Peyer's patch (tissue), 4 donors: ENCODE measurements at regions not wholly inside any gene's neighbourhood (a gene's known extent, or its start where the extent isn't known, plus 50 kb on each side); places are given as distances from the start of the nearest gene placed in this dataset.

ENCODE experiments used
- DNase-seq, 3 donors: peaks; one replicate each; pipeline ENCODE4 v3.0.0-alpha.2; 2017 to 2019
- H3K27ac ChIP-seq, 4 donors: fragments of 200-600 bp; sonication (generic); one replicate each; pipeline ENCODE4 v1.5.1; 2016 to 2019
- H3K27me3 ChIP-seq, 2 donors: fragments of 200-600 bp; sonication (generic); one replicate each; pipeline ENCODE4 v1.5.1; 2019
- H3K36me3 ChIP-seq, 3 donors: fragments of 200-600 bp; sonication (generic); one replicate each; pipeline ENCODE4 v1.5.1; 2016 to 2019
- H3K4me1 ChIP-seq, 4 donors: fragments of 200-600 bp; sonication (generic); one replicate each; pipeline ENCODE4 v1.5.1; 2016 to 2019
- H3K4me3 ChIP-seq, 4 donors: fragments of 200-600 bp; sonication (generic); 1 replicate in 3 of 4; 2 replicates in 1 of 4; pipeline ENCODE4 v1.5.1; 2016 to 2019; ENCODE audit warnings: mild to moderate bottlenecking in 1 of 4
- H3K9me3 ChIP-seq, 4 donors: fragments of 200-600 bp; sonication (generic); one replicate each; pipeline ENCODE4 v1.5.1; 2016 to 2019; ENCODE audit warnings: mild to moderate bottlenecking in 1 of 4
- POLR2A ChIP-seq, 2 donors: fragments of 450-650 bp; IDR thresholded peaks; one replicate each; pipeline ENCODE4 v1.5.1; 2017; ENCODE audit warnings: antibody characterized with exemption in 2 of 2, mild to moderate bottlenecking in 2 of 2, moderate library complexity in 2 of 2
- small RNA-seq, 2 donors: library from RNA; depleted of rRNA; stranded (forward); fragments of <200 nt; gene quantifications; one replicate each; pipeline ENCODE3, GENCODE V24; 2016
- TF ChIP-seq, protein P1 (sequence below), 6 experiments: fragments of 450-650 bp in 4 of 6; fragments of 200-600 bp in 2 of 6; sonication (generic) in 1 of 6; IDR thresholded peaks; one replicate each; pipeline ENCODE4 v1.5.1; 2017 to 2019; ENCODE audit warnings: antibody characterized with exemption in 6 of 6, mild to moderate bottlenecking in 3 of 6, moderate library complexity in 1 of 6

GRCh38 chr12:88634008-88634407, 53.7 kb upstream of the KITLG start:
- no peaks in the 10 kb centered on the region for H3K9me3 ChIP-seq
- DNase-seq, result no peak
- no peak overlapping the region for H3K27ac ChIP-seq
- no peak for TF ChIP-seq POLR2A (IDR thresholded peaks at IDR 0.05)
- TF ChIP-seq, protein P1, sequence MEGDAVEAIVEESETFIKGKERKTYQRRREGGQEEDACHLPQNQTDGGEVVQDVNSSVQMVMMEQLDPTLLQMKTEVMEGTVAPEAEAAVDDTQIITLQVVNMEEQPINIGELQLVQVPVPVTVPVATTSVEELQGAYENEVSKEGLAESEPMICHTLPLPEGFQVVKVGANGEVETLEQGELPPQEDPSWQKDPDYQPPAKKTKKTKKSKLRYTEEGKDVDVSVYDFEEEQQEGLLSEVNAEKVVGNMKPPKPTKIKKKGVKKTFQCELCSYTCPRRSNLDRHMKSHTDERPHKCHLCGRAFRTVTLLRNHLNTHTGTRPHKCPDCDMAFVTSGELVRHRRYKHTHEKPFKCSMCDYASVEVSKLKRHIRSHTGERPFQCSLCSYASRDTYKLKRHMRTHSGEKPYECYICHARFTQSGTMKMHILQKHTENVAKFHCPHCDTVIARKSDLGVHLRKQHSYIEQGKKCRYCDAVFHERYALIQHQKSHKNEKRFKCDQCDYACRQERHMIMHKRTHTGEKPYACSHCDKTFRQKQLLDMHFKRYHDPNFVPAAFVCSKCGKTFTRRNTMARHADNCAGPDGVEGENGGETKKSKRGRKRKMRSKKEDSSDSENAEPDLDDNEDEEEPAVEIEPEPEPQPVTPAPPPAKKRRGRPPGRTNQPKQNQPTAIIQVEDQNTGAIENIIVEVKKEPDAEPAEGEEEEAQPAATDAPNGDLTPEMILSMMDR (IDR thresholded peaks at IDR 0.05), result no peak
- no peaks in the 10 kb centered on the region for H3K4me1 ChIP-seq
- no peaks in the 10 kb centered on the region for H3K27me3 ChIP-seq
- H3K4me3 ChIP-seq, result no peak overlapping the region
- H3K36me3 ChIP-seq, result no peaks in the 10 kb centered on the region

DNA sequence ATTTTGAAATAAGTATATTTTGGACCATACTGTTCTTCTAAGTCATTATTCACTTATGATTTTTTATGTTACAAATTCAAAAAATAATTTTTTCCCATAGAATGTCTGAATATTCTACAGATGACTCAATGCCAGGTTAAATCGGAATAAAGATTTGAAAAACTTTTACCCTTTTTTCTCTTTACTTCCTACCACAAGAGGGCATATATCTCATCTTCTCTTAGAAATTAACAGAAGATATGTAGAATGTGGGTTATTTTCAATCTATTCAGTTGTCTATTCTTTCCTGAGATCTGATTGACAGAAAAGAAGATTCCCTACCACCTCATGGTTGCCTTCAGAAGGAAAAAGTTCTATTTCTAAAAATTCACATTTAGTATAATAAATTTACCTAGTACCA, 53.0 kb upstream of the KITLG start:
- Histone ChIP-seq H3K27me3 (no peaks in the 10 kb centered on the region), H3K4me3 (no peak overlapping the region), H3K27ac (no peak overlapping the region), H3K4me1 (no peaks in the 10 kb centered on the region), H3K9me3 (no peaks in the 10 kb centered on the region), H3K36me3 (no peaks in the 10 kb centered on the region)
- no peak for DNase-seq
- TF ChIP-seq, protein P1 (IDR thresholded peaks at IDR 0.05), result peak in 3 of 6 experiments; percentile 41 to 47 (median 45)
- no peak for TF ChIP-seq POLR2A (IDR thresholded peaks at IDR 0.05)

DNA sequence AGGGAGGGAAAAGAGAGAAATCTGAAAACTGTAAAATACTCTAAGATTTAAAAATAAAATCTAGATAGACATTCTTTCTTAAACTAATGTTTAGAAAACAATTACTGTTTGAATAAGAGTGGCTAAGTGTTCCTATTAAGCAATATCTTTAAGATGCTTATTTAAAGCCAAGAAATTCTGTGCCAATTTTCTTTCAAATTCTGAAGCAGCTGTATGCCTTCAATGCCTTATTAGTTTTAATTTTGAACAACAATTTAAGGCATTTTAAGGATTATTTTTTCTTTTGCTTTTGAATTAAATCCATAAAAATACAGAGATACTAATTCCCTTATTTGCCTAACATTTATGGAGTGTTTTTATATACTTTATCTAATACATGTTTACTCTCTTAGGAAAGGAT, 50.3 kb upstream of the KITLG start:
- no peak for DNase-seq
- Histone ChIP-seq H3K4me1 (no peaks in the 10 kb centered on the region), H3K36me3 (no peaks in the 10 kb centered on the region), H3K27me3 (no peaks in the 10 kb centered on the region), H3K9me3 (no peaks in the 10 kb centered on the region), H3K27ac (no peak overlapping the region), H3K4me3 (no peak overlapping the region)
- TF ChIP-seq, protein P1 (IDR thresholded peaks at IDR 0.05), result no peak

Small RNAs in the stretch of these regions (small RNA-seq; reads per million reads assigned to genes)
- 0 reads per million in 2 donors for gene RNU7-120P
